ENCODE measurements at regions not wholly inside any gene's neighbourhood (a gene's known extent, or its start where the extent isn't known, plus 50 kb on each side); places are given as distances from the start of the nearest gene placed in this dataset.

DNA sequence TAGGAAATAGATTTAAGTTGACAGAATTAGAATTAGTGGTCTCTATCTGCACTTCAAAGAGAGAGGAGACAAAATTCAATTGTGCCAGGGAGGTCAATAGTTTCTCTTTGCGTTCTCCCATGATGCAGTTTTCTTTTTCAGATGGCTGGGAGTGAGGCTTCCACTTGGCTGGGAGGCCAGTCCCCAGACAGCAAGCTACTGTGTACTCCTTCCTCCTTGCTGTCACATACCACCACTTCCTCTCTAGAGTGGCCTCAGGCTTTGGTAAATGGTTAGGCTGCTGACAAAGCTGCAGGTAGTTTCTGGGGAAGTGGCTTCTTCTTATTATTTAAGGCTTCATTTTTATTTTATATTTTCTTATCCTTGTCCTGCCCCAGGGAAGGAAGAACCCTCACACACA lies 106.2 kb upstream of the HS3ST4 start:
- FAIRE-seq, result no peak
- no peaks in the 10 kb centered on the region for H3K27me3 Mint-ChIP-seq (ENCODE audit: low read depth, unreplicated experiment)

GRCh38 chr16:25580041-25580440 lies 111.7 kb upstream of the HS3ST4 start:
- FAIRE-seq, result no peak
- H3K4me1 ChIP-seq (ENCODE audit: insufficient read depth, low read length), result no peaks in the 10 kb centered on the region
- H3K4me3 ChIP-seq (ENCODE audit: insufficient read depth, low read depth, low read length), result no peak overlapping the region
- H3K27me3 ChIP-seq (ENCODE audit: insufficient read depth, low read length), result no peaks in the 10 kb centered on the region
- no peaks in the 10 kb centered on the region for H3K79me2 ChIP-seq (ENCODE audit: insufficient read depth, low read length)
- H3K9me3 ChIP-seq (ENCODE audit: insufficient read depth, low read depth, low read length), result no peaks in the 10 kb centered on the region
- no peak overlapping the region for H3K9ac ChIP-seq (ENCODE audit: low read length)
- TF ChIP-seq CTCF (IDR thresholded peaks at IDR 0.05; ENCODE audit: insufficient read depth, low read depth, low read length), result no peak
- TF ChIP-seq EZH2 (IDR thresholded peaks at IDR 0.05; ENCODE audit: insufficient read depth, low read length), result no peak
- H3K27ac ChIP-seq (ENCODE audit: low read depth, low read length), result no peak overlapping the region
- H3K4me3 Mint-ChIP-seq (ENCODE audit: unreplicated experiment), result no peak overlapping the region
- no peaks in the 10 kb centered on the region for H3K4me1 Mint-ChIP-seq (ENCODE audit: low read depth, unreplicated experiment)
- H2AFZ ChIP-seq (ENCODE audit: low read depth, low read length), result no peak overlapping the region
- no peaks in the 10 kb centered on the region for H4K20me1 ChIP-seq (ENCODE audit: insufficient read depth, low read length)
- H3K9me3 Mint-ChIP-seq (ENCODE audit: unreplicated experiment), result peaks cover 10% of the 10 kb centered on the region
- H3K36me3 Mint-ChIP-seq (ENCODE audit: low read depth, unreplicated experiment), result no peaks in the 10 kb centered on the region
- H3K27me3 Mint-ChIP-seq (ENCODE audit: low read depth, unreplicated experiment), result no peaks in the 10 kb centered on the region
- no peak overlapping the region for H3K27ac Mint-ChIP-seq (ENCODE audit: unreplicated experiment)
- no peak overlapping the region for H3K4me2 ChIP-seq (ENCODE audit: low read length)
- H3K36me3 ChIP-seq (ENCODE audit: insufficient read depth, low read length), result no peaks in the 10 kb centered on the region
- DNase-seq (ENCODE audit: low read depth), result no peak

More for the DNA sequence above, 106.2 kb upstream of the HS3ST4 start:
- Histone ChIP-seq H3K27me3 (ENCODE audit: insufficient read depth, low read length) (no peaks in the 10 kb centered on the region), H3K4me1 (ENCODE audit: insufficient read depth, low read length) (no peaks in the 10 kb centered on the region), H3K36me3 (ENCODE audit: insufficient read depth, low read length) (no peaks in the 10 kb centered on the region), H2AFZ (ENCODE audit: low read depth, low read length) (no peak overlapping the region), H3K27ac (ENCODE audit: low read depth, low read length) (no peak overlapping the region), H3K4me3 (ENCODE audit: insufficient read depth, low read depth, low read length) (no peak overlapping the region), H4K20me1 (ENCODE audit: insufficient read depth, low read length) (no peaks in the 10 kb centered on the region), H3K79me2 (ENCODE audit: insufficient read depth, low read length) (no peaks in the 10 kb centered on the region), H3K4me2 (ENCODE audit: low read length) (no peak overlapping the region), H3K9ac (ENCODE audit: low read length) (no peak overlapping the region), H3K9me3 (ENCODE audit: insufficient read depth, low read depth, low read length) (no peaks in the 10 kb centered on the region)
- Mint-ChIP-seq H3K36me3 (ENCODE audit: low read depth, unreplicated experiment) (no peaks in the 10 kb centered on the region), H3K27ac (ENCODE audit: unreplicated experiment) (no peak overlapping the region), H3K4me1 (ENCODE audit: low read depth, unreplicated experiment) (no peaks in the 10 kb centered on the region), H3K4me3 (ENCODE audit: unreplicated experiment) (no peak overlapping the region), H3K9me3 (ENCODE audit: unreplicated experiment) (peaks cover 5% of the 10 kb centered on the region)
- no peak for TF ChIP-seq CTCF (IDR thresholded peaks at IDR 0.05; ENCODE audit: insufficient read depth, low read depth, low read length)
- no peak for DNase-seq (ENCODE audit: low read depth)

GRCh38 chr16:25575363-25575762 lies 116.4 kb upstream of the HS3ST4 start:
- DNase-seq (ENCODE audit: low read depth), result no peak
- no peak overlapping the region for H3K27ac Mint-ChIP-seq (ENCODE audit: unreplicated experiment)
- Histone ChIP-seq H2AFZ (ENCODE audit: low read depth, low read length) (no peak overlapping the region), H3K4me1 (ENCODE audit: insufficient read depth, low read length) (no peaks in the 10 kb centered on the region), H3K9ac (ENCODE audit: low read length) (no peak overlapping the region), H3K4me2 (ENCODE audit: low read length) (no peak overlapping the region), H3K4me3 (ENCODE audit: insufficient read depth, low read depth, low read length) (no peak overlapping the region), H3K27ac (ENCODE audit: low read depth, low read length) (no peak overlapping the region), H3K27me3 (ENCODE audit: insufficient read depth, low read length) (no peaks in the 10 kb centered on the region), H3K79me2 (ENCODE audit: insufficient read depth, low read length) (no peaks in the 10 kb centered on the region), H4K20me1 (ENCODE audit: insufficient read depth, low read length) (no peaks in the 10 kb centered on the region), H3K36me3 (ENCODE audit: insufficient read depth, low read length) (no peaks in the 10 kb centered on the region), H3K9me3 (ENCODE audit: insufficient read depth, low read depth, low read length) (peaks cover 3% of the 10 kb centered on the region)
- FAIRE-seq, result no peak
- no peak for TF ChIP-seq EZH2 (IDR thresholded peaks at IDR 0.05; ENCODE audit: insufficient read depth, low read length)
- TF ChIP-seq CTCF (IDR thresholded peaks at IDR 0.05; ENCODE audit: insufficient read depth, low read depth, low read length), result no peak
- no peak overlapping the region for H3K4me3 Mint-ChIP-seq (ENCODE audit: unreplicated experiment)
- H3K36me3 Mint-ChIP-seq (ENCODE audit: low read depth, unreplicated experiment), result no peaks in the 10 kb centered on the region
- H3K27me3 Mint-ChIP-seq (ENCODE audit: low read depth, unreplicated experiment), result no peaks in the 10 kb centered on the region
- peaks cover 10% of the 10 kb centered on the region for H3K9me3 Mint-ChIP-seq (ENCODE audit: unreplicated experiment)
- H3K4me1 Mint-ChIP-seq (ENCODE audit: low read depth, unreplicated experiment), result no peaks in the 10 kb centered on the region

All from astrocyte (in vitro differentiated cells and primary cell).